ENCODE measurements at regions not wholly inside any gene's neighbourhood (a gene's known extent, or its start where the extent isn't known, plus 50 kb on each side); places are given as distances from the start of the nearest gene placed in this dataset.
"Not testable (repeated sequence)": the region's sequence is repeated elsewhere in the genome, so short reads cannot be mapped to it uniquely, and the experiment has no call there.

DNA sequence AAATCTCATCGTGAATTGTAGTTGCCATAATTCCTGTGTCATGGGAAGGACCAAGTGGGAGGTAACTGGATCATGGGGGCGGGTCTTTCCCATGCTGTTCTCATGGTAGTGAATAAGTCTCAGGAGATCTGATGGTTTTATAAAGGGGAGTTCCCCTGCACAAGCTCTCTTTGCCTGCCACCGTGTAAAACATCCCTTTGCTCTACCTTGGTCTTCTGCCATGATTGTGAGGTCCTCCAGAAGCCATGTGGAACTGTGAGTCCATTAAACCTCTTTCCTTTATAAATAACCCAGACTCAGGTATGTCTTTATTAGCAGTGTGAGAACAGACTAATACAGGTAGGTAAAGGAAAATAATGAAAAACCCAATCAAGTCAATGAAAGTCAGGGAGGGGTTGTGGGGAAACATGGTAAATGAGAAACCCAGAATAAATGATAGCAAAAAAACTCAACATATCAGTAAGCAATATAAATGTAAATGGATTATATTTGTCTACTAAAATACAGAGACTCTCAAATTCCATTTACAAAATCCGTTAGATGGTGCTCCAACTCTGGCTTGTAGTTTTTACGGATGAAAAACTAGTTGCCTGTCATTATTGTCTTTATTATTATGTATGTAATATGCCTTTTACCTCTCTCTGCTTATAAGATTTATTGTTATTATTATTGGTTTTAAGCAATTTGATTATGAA lies 98.9 kb upstream of the NDUFV2 start:
- Histone ChIP-seq H3K4me1 (no peaks in the 10 kb centered on the region), H3K36me3 (replicated peaks in 1 of 2; ENCODE audit: insufficient read depth in 1 of 2, low read depth in 2 of 2) (no peaks in the 10 kb centered on the region), H3K4me3 (no peak overlapping the region), H3K27me3 (no peaks in the 10 kb centered on the region), H3K27ac (no peak overlapping the region), H3K9me3 (no peaks in the 10 kb centered on the region)
- no peak for DNase-seq
- no peak for ATAC-seq
- 86 to 90% methylated on average over 5 of the region's 5 CpGs for WGBS, 2 donors
- TF ChIP-seq POLR2A (IDR thresholded peaks at IDR 0.05), result no peak
- TF ChIP-seq, protein P1, sequence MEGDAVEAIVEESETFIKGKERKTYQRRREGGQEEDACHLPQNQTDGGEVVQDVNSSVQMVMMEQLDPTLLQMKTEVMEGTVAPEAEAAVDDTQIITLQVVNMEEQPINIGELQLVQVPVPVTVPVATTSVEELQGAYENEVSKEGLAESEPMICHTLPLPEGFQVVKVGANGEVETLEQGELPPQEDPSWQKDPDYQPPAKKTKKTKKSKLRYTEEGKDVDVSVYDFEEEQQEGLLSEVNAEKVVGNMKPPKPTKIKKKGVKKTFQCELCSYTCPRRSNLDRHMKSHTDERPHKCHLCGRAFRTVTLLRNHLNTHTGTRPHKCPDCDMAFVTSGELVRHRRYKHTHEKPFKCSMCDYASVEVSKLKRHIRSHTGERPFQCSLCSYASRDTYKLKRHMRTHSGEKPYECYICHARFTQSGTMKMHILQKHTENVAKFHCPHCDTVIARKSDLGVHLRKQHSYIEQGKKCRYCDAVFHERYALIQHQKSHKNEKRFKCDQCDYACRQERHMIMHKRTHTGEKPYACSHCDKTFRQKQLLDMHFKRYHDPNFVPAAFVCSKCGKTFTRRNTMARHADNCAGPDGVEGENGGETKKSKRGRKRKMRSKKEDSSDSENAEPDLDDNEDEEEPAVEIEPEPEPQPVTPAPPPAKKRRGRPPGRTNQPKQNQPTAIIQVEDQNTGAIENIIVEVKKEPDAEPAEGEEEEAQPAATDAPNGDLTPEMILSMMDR (IDR thresholded peaks at IDR 0.05), result no peak
- intact Hi-C loops (cut with DNase I), result no loop called here

DNA sequence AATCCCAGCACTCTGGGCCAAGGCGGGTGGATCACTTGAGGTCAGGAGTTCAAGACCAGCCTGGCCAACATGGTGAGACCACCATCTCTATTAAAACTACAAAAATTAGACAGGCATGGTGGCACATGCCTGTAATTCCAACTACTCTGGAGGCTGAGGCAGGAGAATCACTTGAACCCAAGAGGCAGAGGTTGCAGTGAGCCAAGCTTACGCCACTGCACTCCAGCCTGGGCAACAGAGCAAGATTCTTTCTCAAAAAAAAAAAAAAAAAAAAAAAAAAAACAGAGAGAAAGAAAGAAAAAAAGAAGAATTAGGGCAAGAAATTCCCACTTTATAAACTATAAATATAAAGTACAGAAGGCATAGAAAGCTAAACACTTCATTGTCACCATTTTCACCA lies 98.2 kb upstream of the NDUFV2 start:
- H3K4me1 ChIP-seq; H3K9me3 ChIP-seq; H3K36me3 ChIP-seq (replicated peaks in 1 of 2; ENCODE audit: insufficient read depth in 1 of 2, low read depth in 2 of 2); ATAC-seq; H3K4me3 ChIP-seq; intact Hi-C loops (cut with DNase I); H3K27me3 ChIP-seq; DNase-seq; H3K27ac ChIP-seq: not testable (repeated sequence)
- WGBS, 2 donors, result 84 to 90% methylated on average over 2 of the region's 2 CpGs

DNA sequence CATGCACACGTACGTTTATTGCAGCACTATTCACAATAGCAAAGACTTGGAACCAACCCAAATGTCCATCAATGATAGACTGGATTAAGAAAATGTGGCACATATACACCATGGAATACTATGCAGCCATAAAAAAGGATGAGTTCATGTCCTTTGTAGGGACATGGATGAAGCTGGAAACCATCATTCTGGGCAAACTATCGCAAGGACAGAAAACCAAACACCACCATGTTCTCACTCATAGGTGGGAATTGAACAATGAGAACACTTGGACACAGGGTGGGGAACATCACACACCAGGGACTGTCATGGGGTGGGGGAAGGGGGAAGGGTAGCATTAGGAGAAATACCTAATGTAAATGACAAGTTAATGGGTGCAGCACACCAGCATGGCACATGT lies 94.8 kb upstream of the NDUFV2 start:
- H3K4me3 ChIP-seq; H3K4me1 ChIP-seq; ATAC-seq; H3K27me3 ChIP-seq; H3K36me3 ChIP-seq (replicated peaks in 1 of 2; ENCODE audit: insufficient read depth in 1 of 2, low read depth in 2 of 2); intact Hi-C loops (cut with DNase I); H3K9me3 ChIP-seq; H3K27ac ChIP-seq; DNase-seq: not testable (repeated sequence)
- 35 to 73% methylated on average over 2 to 3 of the region's 3 CpGs for WGBS, 2 donors

DNA sequence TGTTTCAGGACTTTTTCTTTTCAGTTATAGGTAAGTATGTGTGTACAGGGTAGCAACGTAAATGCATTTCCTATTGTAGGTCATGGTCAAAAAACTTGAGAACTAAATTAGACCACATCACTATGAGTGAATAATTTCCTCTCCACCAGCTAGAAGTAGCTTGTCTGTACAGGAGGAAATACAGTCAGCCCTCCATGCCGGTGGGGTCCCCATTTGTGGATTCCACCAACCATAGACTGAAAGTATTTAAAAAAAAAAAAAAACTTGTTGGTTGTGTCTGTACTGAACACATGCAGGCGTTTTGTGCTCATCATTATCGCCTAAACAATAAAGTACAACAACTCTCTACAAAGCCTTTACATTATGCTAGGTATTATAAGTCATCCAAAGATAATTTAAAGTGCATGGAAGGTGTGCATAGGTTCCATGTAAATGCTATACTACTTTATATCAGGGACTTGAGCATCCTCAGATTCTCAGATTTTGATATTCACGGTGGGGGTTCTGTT lies 94.2 kb upstream of the NDUFV2 start:
- H3K36me3 ChIP-seq (replicated peaks in 1 of 2; ENCODE audit: insufficient read depth in 1 of 2, low read depth in 2 of 2), result no peaks in the 10 kb centered on the region
- ATAC-seq (no peak), DNase-seq (no peak)
- TF ChIP-seq, protein P1 (IDR thresholded peaks at IDR 0.05), result no peak
- no peak for TF ChIP-seq POLR2A (IDR thresholded peaks at IDR 0.05)
- H3K9me3 ChIP-seq, result no peaks in the 10 kb centered on the region
- H3K27ac ChIP-seq, result no peak overlapping the region
- intact Hi-C loops (cut with DNase I), result no loop called here
- no peak overlapping the region for H3K4me3 ChIP-seq
- 81 to 88% methylated on average over 5 of the region's 5 CpGs for WGBS, 2 donors
- no peaks in the 10 kb centered on the region for H3K4me1 ChIP-seq
- no peaks in the 10 kb centered on the region for H3K27me3 ChIP-seq

DNA sequence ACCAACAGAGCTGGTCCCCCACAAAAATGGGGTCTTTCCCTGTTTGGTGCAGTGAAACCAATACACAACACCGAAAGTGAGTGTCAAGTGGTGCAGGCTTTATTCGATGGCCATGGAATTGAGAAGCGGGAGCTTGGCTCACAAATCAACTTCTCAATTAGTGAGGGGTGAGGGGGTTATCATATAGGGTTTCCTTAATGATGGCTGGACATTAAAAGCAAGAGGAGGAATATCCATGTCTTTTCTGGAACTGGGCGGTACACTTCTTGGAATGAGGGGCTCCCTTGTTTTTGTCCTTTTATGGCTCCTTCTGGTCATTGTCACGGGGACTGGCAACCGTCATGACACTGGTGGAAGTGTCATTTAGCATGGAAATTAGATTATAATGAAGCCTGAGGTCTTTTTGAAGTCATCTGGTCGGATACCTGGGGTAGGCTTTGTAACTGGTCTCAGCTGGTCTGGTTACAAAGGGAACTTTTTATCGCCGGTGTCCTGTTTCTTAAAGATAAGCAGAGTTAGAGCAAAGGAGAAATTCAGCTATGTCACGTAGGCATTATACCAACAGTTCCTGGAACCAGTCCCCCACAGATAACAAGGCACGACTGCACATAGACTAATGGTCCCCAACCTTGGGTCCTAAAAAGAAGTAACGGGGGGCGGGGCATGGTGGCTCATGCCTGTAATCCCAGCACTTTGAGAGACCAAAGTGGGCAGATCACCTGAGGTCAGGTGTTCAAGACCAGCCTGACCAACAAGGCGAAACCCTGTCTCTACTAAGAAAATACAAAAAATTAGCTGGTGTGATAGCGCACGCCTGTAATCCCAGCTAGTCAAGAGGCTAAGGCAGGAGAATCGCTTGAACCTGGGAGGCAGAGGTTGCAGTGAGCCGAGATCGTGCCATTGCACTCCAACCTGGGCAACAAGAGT lies 93.5 kb upstream of the NDUFV2 start:
- H3K36me3 ChIP-seq (replicated peaks in 1 of 2; ENCODE audit: insufficient read depth in 1 of 2, low read depth in 2 of 2), result no peaks in the 10 kb centered on the region
- no peak overlapping the region for H3K4me3 ChIP-seq
- no peaks in the 10 kb centered on the region for H3K9me3 ChIP-seq
- TF ChIP-seq, protein P1 (IDR thresholded peaks at IDR 0.05), result no peak
- no peak for TF ChIP-seq POLR2A (IDR thresholded peaks at IDR 0.05)
- no peak for DNase-seq
- H3K4me1 ChIP-seq, result no peaks in the 10 kb centered on the region
- no peak for ATAC-seq
- no peaks in the 10 kb centered on the region for H3K27me3 ChIP-seq
- intact Hi-C loops (cut with DNase I), result no loop called here
- H3K27ac ChIP-seq, result no peak overlapping the region
- 65% methylated on average over 18 to 19 of the region's 19 CpGs for WGBS, 2 donors
